PC-9 (cell line): ENCODE measurements at regions not wholly inside any gene's neighbourhood (a gene's known extent, or its start where the extent isn't known, plus 50 kb on each side); places are given as distances from the start of the nearest gene placed in this dataset.

Experiments used
- CTCF ChIP-seq: fragments of 200-600 bp; sonication (generic); conservative IDR thresholded peaks from 2 replicates; pipeline ENCODE4 v1.6.1; 2017; ENCODE audit warnings: mixed run types, antibody characterized with exemption, mild to moderate bottlenecking, moderate library complexity
- EZH2 ChIP-seq: fragments of 200-600 bp; sonication (generic); IDR thresholded peaks from 2 replicates; pipeline ENCODE4 v1.8.0; 2017; ENCODE audit warnings: antibody characterized with exemption, low read depth

GRCh38 chr10:85454386-85454785 is 912.2 kb downstream of the GRID1 start:
- TF ChIP-seq EZH2, result no peak
- no peak for TF ChIP-seq CTCF
